Central memory CD4-positive, alpha-beta T cell (primary cell): ENCODE measurements at regions not wholly inside any gene's neighbourhood (a gene's known extent, or its start where the extent isn't known, plus 50 kb on each side); places are given as distances from the start of the nearest gene placed in this dataset.
"Not testable (repeated sequence)": the region's sequence is repeated elsewhere in the genome, so short reads cannot be mapped to it uniquely, and the experiment has no call there.

Experiments used
- DNase-seq: peaks from one replicate; pipeline ENCODE4 v3.0.0; 2022

- DNase-seq = not testable (repeated sequence)
Measured at GRCh38 chr9:33740958-33741357, 54.4 kb upstream of the PRSS3 start.

- no peak for DNase-seq
Measured at GRCh38 chr9:33742051-33742450, 53.3 kb upstream of the PRSS3 start.

- no peak for DNase-seq
Measured at GRCh38 chr9:33742519-33742918, 52.8 kb upstream of the PRSS3 start.
